Endodermal cell (in vitro differentiated cells): ENCODE measurements at regions not wholly inside any gene's neighbourhood (a gene's known extent, or its start where the extent isn't known, plus 50 kb on each side); places are given as distances from the start of the nearest gene placed in this dataset.
A peak's percentile ranks its signal among the peaks of the same experiment; 100 is the strongest.

Source experiments
- DNase-seq: peaks from one replicate; pipeline ENCODE4 v3.0.0-alpha.2; 2017
- H3K27ac ChIP-seq: 2 replicates; pipeline ENCODE4 v1.5.1; 2013; ENCODE audit warnings: mild to moderate bottlenecking, low read depth, low read length, moderate library complexity
- H3K27me3 ChIP-seq: 2 replicates; pipeline ENCODE4 v1.6.1; 2013; ENCODE audit warnings: mild to moderate bottlenecking, low read length, moderate library complexity; ENCODE audit not compliant: insufficient read depth, control insufficient read depth, poor library complexity, severe bottlenecking
- H3K36me3 ChIP-seq: 2 replicates; pipeline ENCODE4 v1.7.0; 2013; ENCODE audit warnings: mild to moderate bottlenecking, low read length, moderate library complexity; ENCODE audit not compliant: control insufficient read depth, insufficient read depth
- H3K4me1 ChIP-seq: one replicate; pipeline ENCODE4 v1.7.0; 2013; ENCODE audit warnings: low read length; ENCODE audit not compliant: control insufficient read depth, insufficient read depth
- H3K4me3 ChIP-seq: 2 replicates; pipeline ENCODE4 v1.5.1; 2013; ENCODE audit warnings: mild to moderate bottlenecking, low read length, moderate library complexity
- H3K9ac ChIP-seq: 2 replicates; pipeline ENCODE4 v1.6.1; 2013; ENCODE audit warnings: mild to moderate bottlenecking, low read length, moderate library complexity; ENCODE audit not compliant: poor library complexity, severe bottlenecking; ENCODE audit errors: extremely low read depth
- H3K9me3 ChIP-seq: 2 replicates; pipeline ENCODE4 v1.6.1; 2013; ENCODE audit warnings: mild to moderate bottlenecking, low read length, moderate library complexity; ENCODE audit not compliant: control insufficient read depth
- H3K27ac Mint-ChIP-seq: 2 replicates; pipeline ENCODE4 v1.8.0; 2020; ENCODE audit warnings: mixed read lengths
- H3K27me3 Mint-ChIP-seq: 2 replicates; pipeline ENCODE4 v1.8.0; 2021; ENCODE audit warnings: mild to moderate bottlenecking, mixed read lengths; ENCODE audit not compliant: insufficient read depth
- H3K36me3 Mint-ChIP-seq: 2 replicates; pipeline ENCODE4 v1.8.0; 2020; ENCODE audit warnings: low read depth, mixed read lengths
- H3K4me1 Mint-ChIP-seq: 2 replicates; pipeline ENCODE4 v1.8.0; 2020; ENCODE audit warnings: mixed read lengths
- H3K4me3 Mint-ChIP-seq: 2 replicates; pipeline ENCODE4 v1.8.0; 2020; ENCODE audit warnings: mild to moderate bottlenecking, moderate library complexity, mixed read lengths
- H3K9me3 Mint-ChIP-seq: 2 replicates; pipeline ENCODE4 v1.8.0; 2020; ENCODE audit warnings: mild to moderate bottlenecking, mixed read lengths
- CTCF ChIP-seq: fragments of 200-600 bp; sonication (generic); conservative IDR thresholded peaks from 2 replicates; pipeline ENCODE4 v1.5.0; 2021; ENCODE audit warnings: antibody characterized with exemption, mild to moderate bottlenecking
- WGBS, 2 experiments: methylation state at CpG; one replicate each; pipeline versions ENCODE4 v1.1.5 to v1.1.7; 2013; ENCODE audit warnings: missing lambda C conversion rate in 2 of 2, mixed read lengths in 1 of 2; ENCODE audit not compliant: insufficient coverage in 1 of 2, insufficient read length in 1 of 2; 5-methylcytosine and 5-hydroxymethylcytosine counted together

- Histone ChIP-seq H3K27ac (no peak overlapping the region), H3K36me3 (no peaks in the 10 kb centered on the region), H3K9ac (no peak overlapping the region), H3K9me3 (no peaks in the 10 kb centered on the region), H3K27me3 (no peaks in the 10 kb centered on the region), H3K4me3 (no peak overlapping the region), H3K4me1 (no peaks in the 10 kb centered on the region)
- H3K9me3 Mint-ChIP-seq, result no peaks in the 10 kb centered on the region
- H3K27me3 Mint-ChIP-seq, result no peaks in the 10 kb centered on the region
- 71% methylated on average over 5 of the region's 5 CpGs; no CpG with 5 or more reads in 1 of the 2 experiments for WGBS, 2 experiments
- peaks cover 5% of the 10 kb centered on the region for H3K4me1 Mint-ChIP-seq
- TF ChIP-seq CTCF, result no peak
- no peak for DNase-seq
- no peak overlapping the region for H3K27ac Mint-ChIP-seq
- H3K36me3 Mint-ChIP-seq, result no peaks in the 10 kb centered on the region
- no peak overlapping the region for H3K4me3 Mint-ChIP-seq
Measured at GRCh38 chr10:129400426-129400825, 66.6 kb upstream of the MGMT start.

- no peak for DNase-seq
- Mint-ChIP-seq H3K36me3 (no peaks in the 10 kb centered on the region), H3K4me1 (peaks cover 9% of the 10 kb centered on the region), H3K9me3 (no peaks in the 10 kb centered on the region), H3K4me3 (no peak overlapping the region), H3K27me3 (no peaks in the 10 kb centered on the region), H3K27ac (peak overlapping the region; percentile 32)
- no peaks in the 10 kb centered on the region for H3K4me1 ChIP-seq
- H3K36me3 ChIP-seq, result no peaks in the 10 kb centered on the region
- H3K9ac ChIP-seq, result no peak overlapping the region
- H3K9me3 ChIP-seq, result no peaks in the 10 kb centered on the region
- no peak overlapping the region for H3K27ac ChIP-seq
- 85 to 89% methylated on average over 16 of the region's 16 CpGs for WGBS, 2 experiments
- no peak overlapping the region for H3K4me3 ChIP-seq
- no peaks in the 10 kb centered on the region for H3K27me3 ChIP-seq
- no peak for TF ChIP-seq CTCF
Measured at GRCh38 chr10:129402459-129402858, 64.6 kb upstream of the MGMT start.

GRCh38 chr10:129404091-129404490, 63.0 kb upstream of the MGMT start:
- Histone ChIP-seq H3K27me3 (no peaks in the 10 kb centered on the region), H3K27ac (no peak overlapping the region), H3K36me3 (no peaks in the 10 kb centered on the region), H3K4me1 (no peaks in the 10 kb centered on the region), H3K9ac (no peak overlapping the region), H3K9me3 (no peaks in the 10 kb centered on the region), H3K4me3 (no peak overlapping the region)
- no peak overlapping the region for H3K27ac Mint-ChIP-seq
- H3K4me3 Mint-ChIP-seq, result no peak overlapping the region
- H3K27me3 Mint-ChIP-seq, result no peaks in the 10 kb centered on the region
- no peaks in the 10 kb centered on the region for H3K9me3 Mint-ChIP-seq
- 92% methylated on average over 13 of the region's 13 CpGs; no CpG with 5 or more reads in 1 of the 2 experiments for WGBS, 2 experiments
- H3K4me1 Mint-ChIP-seq, result peaks cover 9% of the 10 kb centered on the region
- DNase-seq, result no peak
- no peaks in the 10 kb centered on the region for H3K36me3 Mint-ChIP-seq
- TF ChIP-seq CTCF, result no peak
